K562 (cell line): ENCODE measurements at regions not wholly inside any gene's neighbourhood (a gene's known extent, or its start where the extent isn't known, plus 50 kb on each side); places are given as distances from the start of the nearest gene placed in this dataset.

ENCODE experiments used
- ATAC-seq: fragments of 200-7000 bp; cut with Tn5 transposase; 3 replicates; pipeline ENCODE4 v1.9.1; 2020; ENCODE audit warnings: moderate library complexity
- BruUV-seq: library from RNA; stranded (reverse); fragments of 400-500 nt; replicated peaks from 2 replicates; lab custom pipeline; 2021; lab: Mats Ljungman, UMichigan
- CTCF ChIA-PET: fragments of 300-600 bp; formaldehyde crosslinking; extraction: SDS; loops from one replicate; lab custom pipeline; 2021; ENCODE audit warnings: low intra/inter-chr PET ratio; lab: Yijun Ruan, JAX
- POLR2A ChIA-PET: fragments of 300-600, 350-650 bp; sonication (Branson Sonifier 250); formaldehyde crosslinking; extraction: SDS; loops from one replicate; lab custom pipeline; 2021; ENCODE audit warnings: antibody characterized with exemption, inconsistent platforms; lab: Yijun Ruan, JAX
- DNase-seq, 4 experiments: peaks; one replicate each; pipeline versions ENCODE4 v3.0.0 to v3.0.0-alpha.2; 2011 to 2018; ENCODE audit warnings: low spot score in 3 of 4, mixed read lengths in 3 of 4; ENCODE audit errors: extremely low read depth in 1 of 4
- FAIRE-seq: peaks from 2 replicates; lab custom pipeline; 2011; peaks lifted over from hg19 to GRCh38; lab: Jason Lieb, UNC
- H2AFZ ChIP-seq: 2 replicates; pipeline ENCODE4 v1.6.0; 2011; ENCODE audit warnings: low read depth, low read length, control low read depth, inconsistent platforms
- H3K27ac ChIP-seq: fragments of 200-600 bp; 3 replicates; pipeline ENCODE4 v1.8.0; 2011; ENCODE audit warnings: low read depth, mild to moderate bottlenecking, control low read depth, inconsistent platforms, low read length, moderate library complexity, mixed read lengths; ENCODE audit errors: extremely low read depth
- H3K27me3 ChIP-seq, 2 experiments: fragments of 300-600 bp in 1 of 2; 2 replicates in 1 of 2; 3 replicates in 1 of 2; pipeline versions ENCODE4 v1.6.0 to v1.8.0; 2011; ENCODE audit warnings: inconsistent platforms in 2 of 2, low read length in 2 of 2, mild to moderate bottlenecking in 1 of 2, mixed read lengths in 1 of 2, moderate library complexity in 1 of 2; ENCODE audit not compliant: control insufficient read depth in 2 of 2, insufficient read depth in 2 of 2
- H3K36me3 ChIP-seq: fragments of 300-600 bp; 3 replicates; pipeline ENCODE4 v1.8.0; 2011; ENCODE audit warnings: mild to moderate bottlenecking, low read length, inconsistent platforms; ENCODE audit not compliant: control insufficient read depth, insufficient read depth
- H3K4me1 ChIP-seq, 2 experiments: fragments of 200-600 bp in 1 of 2; replicated peaks in 1 of 2; 2 replicates in 1 of 2; 3 replicates in 1 of 2; pipeline versions ENCODE4 v1.5.1 to v1.8.0; 2011; ENCODE audit warnings: inconsistent platforms in 2 of 2, low read length in 2 of 2, mild to moderate bottlenecking in 1 of 2, mixed read lengths in 1 of 2, moderate library complexity in 1 of 2; ENCODE audit not compliant: control insufficient read depth in 2 of 2, insufficient read depth in 2 of 2
- H3K4me2 ChIP-seq: 2 replicates; pipeline ENCODE4 v1.6.1; 2011; ENCODE audit warnings: low read length, control low read depth, inconsistent platforms, mixed read lengths; ENCODE audit not compliant: insufficient read depth
- H3K4me3 ChIP-seq: fragments of 200-600 bp; sonication (generic), shearing (Covaris generic); 2 replicates; pipeline ENCODE4 v1.5.1; 2016; ENCODE audit warnings: control low read depth, inconsistent platforms
- H3K79me2 ChIP-seq: fragments of 200-600 bp; 3 replicates; pipeline ENCODE4 v1.8.0; 2011; ENCODE audit warnings: low read length, inconsistent platforms; ENCODE audit not compliant: control insufficient read depth, insufficient read depth
- H3K9ac ChIP-seq, 2 experiments: 2 replicates each; pipeline versions ENCODE4 v1.6.0 to v1.6.1; 2011; ENCODE audit warnings: low read depth in 2 of 2, low read length in 2 of 2, control low read depth in 1 of 2, inconsistent platforms in 1 of 2, mild to moderate bottlenecking in 1 of 2, mixed read lengths in 1 of 2; ENCODE audit not compliant: insufficient read depth in 1 of 2
- H3K9me1 ChIP-seq: one replicate; pipeline ENCODE4 v1.6.0; 2011; ENCODE audit warnings: inconsistent platforms, mild to moderate bottlenecking, low read length, moderate library complexity; ENCODE audit not compliant: control insufficient read depth, insufficient read depth
- H3K9me3 ChIP-seq: replicated peaks from 2 replicates; pipeline ENCODE4 v1.5.1; 2011; ENCODE audit warnings: low read depth, low read length, inconsistent platforms; ENCODE audit not compliant: control insufficient read depth, insufficient read depth
- H4K20me1 ChIP-seq: replicated peaks from 2 replicates; pipeline ENCODE4 v1.6.1; 2011; ENCODE audit warnings: low read length, inconsistent platforms, mixed read lengths; ENCODE audit not compliant: control insufficient read depth, insufficient read depth
- ARNT ChIP-seq, 2 experiments: fragments of 450-650 bp; IDR thresholded peaks; 2 replicates each; pipeline ENCODE4 v1.6.1; 2016; ENCODE audit warnings: mild to moderate bottlenecking in 1 of 2
- ATF2 ChIP-seq: sonication (generic); formaldehyde crosslinking; IDR thresholded peaks from 2 replicates; pipeline ENCODE4 v1.8.1; 2022; ENCODE audit warnings: missing genetic modification reagents
- CREB1 ChIP-seq, 2 experiments: sonication (generic) in 1 of 2; formaldehyde crosslinking in 1 of 2; IDR thresholded peaks; 2 replicates each; pipeline versions ENCODE4 v1.6.1 to v1.8.0; 2012 to 2022; ENCODE audit warnings: inconsistent platforms in 1 of 2, mild to moderate bottlenecking in 1 of 2, missing genetic modification reagents in 1 of 2, moderate library complexity in 1 of 2
- FIP1L1 ChIP-seq: fragments of 200-400 bp; formaldehyde crosslinking; IDR thresholded peaks from 2 replicates; pipeline ENCODE4 v1.6.1; 2018; ENCODE audit warnings: mild to moderate bottlenecking, low read depth, low read length; ENCODE audit not compliant: poor library complexity, severe bottlenecking
- FOXP4 ChIP-seq: sonication (generic); formaldehyde crosslinking; IDR thresholded peaks from 2 replicates; pipeline ENCODE4 v1.8.0; 2022; ENCODE audit warnings: mild to moderate bottlenecking, missing genetic modification reagents, borderline replicate concordance
- HBP1 ChIP-seq: fragments of 450-650 bp; formaldehyde crosslinking; IDR thresholded peaks from 2 replicates; pipeline ENCODE4 v1.4.0; 2022; ENCODE audit warnings: missing genetic modification characterization
- MAFF ChIP-seq: IDR thresholded peaks from 2 replicates; pipeline ENCODE4 v1.6.1; 2012; ENCODE audit warnings: low read length, improper control_type of control experiment
- MITF ChIP-seq: IDR thresholded peaks from 2 replicates; pipeline ENCODE4 v1.6.1; 2014; ENCODE audit warnings: antibody characterized with exemption
- MYNN ChIP-seq, 2 experiments: sonication (generic); formaldehyde crosslinking in 1 of 2; IDR thresholded peaks; 2 replicates each; pipeline versions ENCODE4 v1.5.0 to v1.6.1; 2016 to 2020; ENCODE audit warnings: antibody characterized with exemption in 1 of 2, missing genetic modification reagents in 1 of 2
- PREB ChIP-seq: sonication (generic); formaldehyde crosslinking; IDR thresholded peaks from 2 replicates; pipeline ENCODE4 v1.8.1; 2023; ENCODE audit warnings: mild to moderate bottlenecking, missing genetic modification reagents
- SP1 ChIP-seq: sonication (generic); formaldehyde crosslinking; IDR thresholded peaks from 2 replicates; pipeline ENCODE4 v1.8.1; 2022; ENCODE audit warnings: mild to moderate bottlenecking, missing genetic modification reagents
- TAF9B ChIP-seq: fragments of 450-650 bp; IDR thresholded peaks from 2 replicates; pipeline ENCODE4 v1.6.1; 2018; ENCODE audit warnings: mild to moderate bottlenecking; ENCODE audit not compliant: partially characterized antibody
- WHSC1 ChIP-seq: IDR thresholded peaks from one replicate; pipeline ENCODE4 v1.6.1; 2012; ENCODE audit warnings: low read length, control low read depth, inconsistent platforms
- ZFP36 ChIP-seq: fragments of 150-350 bp; IDR thresholded peaks from 2 replicates; pipeline ENCODE4 v1.6.1; 2018; ENCODE audit warnings: low read length, low read depth; ENCODE audit not compliant: partially characterized antibody
- ZNF133 ChIP-seq: fragments of 250-450 bp; sonication (Bioruptor Pico); IDR thresholded peaks from 2 replicates; pipeline ENCODE4 v1.4.0; 2020; ENCODE audit warnings: mild to moderate bottlenecking
- ZNF143 ChIP-seq: sonication (generic); formaldehyde crosslinking; IDR thresholded peaks from 2 replicates; pipeline ENCODE4 v1.9.0; 2022; ENCODE audit warnings: mild to moderate bottlenecking, missing genetic modification reagents
- WGBS: fragments of 100-300 bp; shearing (Covaris generic); methylation state at CpG from one replicate; pipeline ENCODE4 v1.1.6; 2016; ENCODE audit warnings: low coverage, mixed read lengths; ENCODE audit not compliant: insufficient coverage; ENCODE audit errors: missing lambda C conversion rate; 5-methylcytosine and 5-hydroxymethylcytosine counted together
- in situ Hi-C: fragments of 300-500 bp; cut with MboI; formaldehyde crosslinking; loops from 4 replicates; pipeline ENCODE4 v1.15.0; 2018; ENCODE audit warnings: inconsistent platforms, mixed read lengths
- intact Hi-C: fragments of 100-400 bp; cut with micrococcal nuclease; formaldehyde crosslinking; loops from 2 replicates; pipeline ENCODE4 v1.14.2; 2022

GRCh38 chr18:28651298-28651697 is 474.4 kb upstream of the CDH2 start:
- no peaks in the 10 kb centered on the region for H3K9me3 ChIP-seq
- POLR2A ChIA-PET: no interaction called here
- H3K27ac ChIP-seq: no peak overlapping the region
- FAIRE-seq: no peak
- no peak overlapping the region for H3K9ac ChIP-seq
- CTCF ChIA-PET: no interaction called here
- no peaks in the 10 kb centered on the region for H3K27me3 ChIP-seq
- BruUV-seq: no TSS peak
- no peaks in the 10 kb centered on the region for H3K9me1 ChIP-seq
- H3K79me2 ChIP-seq: no peaks in the 10 kb centered on the region
- no peak for ATAC-seq
- in situ Hi-C loops (no loop called here), intact Hi-C loops (no loop called here)
- DNase-seq: no peak
- no peaks in the 10 kb centered on the region for H4K20me1 ChIP-seq
- no peak overlapping the region for H3K4me3 ChIP-seq
- H3K4me1 ChIP-seq: no peaks in the 10 kb centered on the region
- H2AFZ ChIP-seq: no peak overlapping the region
- no peak overlapping the region for H3K4me2 ChIP-seq
- 0% methylated on average over 12 of the region's 12 CpGs for WGBS
- no peaks in the 10 kb centered on the region for H3K36me3 ChIP-seq
- TF ChIP-seq ZFP36 (no peak), ZNF143 (CRISPR knock-in tag) (no peak), PREB (CRISPR knock-in tag) (no peak), HBP1 (no peak), MITF (no peak), WHSC1 (no peak), TAF9B (no peak), ZNF133 (CRISPR knock-in tag) (no peak), FIP1L1 (no peak), MAFF (no peak), FOXP4 (CRISPR knock-in tag) (no peak), MYNN (IDR thresholded peaks at IDR 0.05) (no peak), MYNN (CRISPR knock-in tag; IDR thresholded peaks at IDR 0.05) (no peak), ATF2 (CRISPR knock-in tag) (no peak), ARNT (IDR thresholded peaks at IDR 0.05) (no peak), SP1 (no peak), CREB1 (IDR thresholded peaks at IDR 0.05) (no peak), CREB1 (CRISPR knock-in tag; IDR thresholded peaks at IDR 0.05) (no peak)
